PFSK-1 (cell line): ENCODE measurements at regions not wholly inside any gene's neighbourhood (a gene's known extent, or its start where the extent isn't known, plus 50 kb on each side); places are given as distances from the start of the nearest gene placed in this dataset.

Experiments used
- FOXP2 ChIP-seq: optimal IDR thresholded peaks from 2 replicates; pipeline ENCODE3; 2011; ENCODE audit warnings: borderline replicate concordance, control low read depth, inconsistent platforms; ENCODE audit not compliant: insufficient read depth; ENCODE audit errors: extremely low read length, extremely low read depth
- POLR2AphosphoS5 ChIP-seq: IDR thresholded peaks from 2 replicates; pipeline ENCODE4 v1.6.1; 2012; ENCODE audit warnings: low read depth, mild to moderate bottlenecking, control low read depth, low read length, moderate library complexity
- SIN3A ChIP-seq: IDR thresholded peaks from 2 replicates; pipeline ENCODE4 v1.6.1; 2012; ENCODE audit warnings: mild to moderate bottlenecking, low read length, moderate library complexity, borderline replicate concordance; ENCODE audit not compliant: insufficient read depth
- TAF1 ChIP-seq: IDR thresholded peaks from 2 replicates; pipeline ENCODE4 v1.6.1; 2012; ENCODE audit warnings: low read length, control low read depth, borderline replicate concordance; ENCODE audit not compliant: insufficient read depth
- TF ChIP-seq, protein P1 (sequence below), 2 experiments: IDR thresholded peaks; 2 replicates each; pipeline versions ENCODE4 v1.6.1 to v1.8.0; 2011 to 2012; ENCODE audit warnings: low read depth in 2 of 2, low read length in 2 of 2, control low read depth in 1 of 2, inconsistent platforms in 1 of 2, mild to moderate bottlenecking in 1 of 2, moderate library complexity in 1 of 2; ENCODE audit not compliant: insufficient read depth in 1 of 2

DNA sequence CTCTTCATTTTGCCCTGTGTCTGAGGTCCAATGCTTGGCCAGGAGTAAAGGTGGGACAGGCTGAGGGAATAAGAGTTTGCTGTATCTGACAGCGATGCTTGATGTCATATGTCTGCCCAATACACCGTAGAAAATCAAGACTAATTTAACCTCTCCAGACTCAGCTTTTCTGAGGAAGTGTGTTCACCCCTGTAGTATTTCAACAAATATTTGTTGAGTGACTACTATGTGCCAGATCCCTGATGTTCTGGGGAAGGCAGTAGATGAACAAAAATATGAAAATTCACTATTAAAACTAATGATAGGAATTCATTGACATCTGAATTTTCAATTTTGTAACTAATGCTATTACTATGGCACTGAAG lies 489.7 kb downstream of the EBF1 start:
- TF ChIP-seq FOXP2 (no peak), SIN3A (no peak), POLR2AphosphoS5 (no peak), TAF1 (no peak)
- TF ChIP-seq, protein P1, sequence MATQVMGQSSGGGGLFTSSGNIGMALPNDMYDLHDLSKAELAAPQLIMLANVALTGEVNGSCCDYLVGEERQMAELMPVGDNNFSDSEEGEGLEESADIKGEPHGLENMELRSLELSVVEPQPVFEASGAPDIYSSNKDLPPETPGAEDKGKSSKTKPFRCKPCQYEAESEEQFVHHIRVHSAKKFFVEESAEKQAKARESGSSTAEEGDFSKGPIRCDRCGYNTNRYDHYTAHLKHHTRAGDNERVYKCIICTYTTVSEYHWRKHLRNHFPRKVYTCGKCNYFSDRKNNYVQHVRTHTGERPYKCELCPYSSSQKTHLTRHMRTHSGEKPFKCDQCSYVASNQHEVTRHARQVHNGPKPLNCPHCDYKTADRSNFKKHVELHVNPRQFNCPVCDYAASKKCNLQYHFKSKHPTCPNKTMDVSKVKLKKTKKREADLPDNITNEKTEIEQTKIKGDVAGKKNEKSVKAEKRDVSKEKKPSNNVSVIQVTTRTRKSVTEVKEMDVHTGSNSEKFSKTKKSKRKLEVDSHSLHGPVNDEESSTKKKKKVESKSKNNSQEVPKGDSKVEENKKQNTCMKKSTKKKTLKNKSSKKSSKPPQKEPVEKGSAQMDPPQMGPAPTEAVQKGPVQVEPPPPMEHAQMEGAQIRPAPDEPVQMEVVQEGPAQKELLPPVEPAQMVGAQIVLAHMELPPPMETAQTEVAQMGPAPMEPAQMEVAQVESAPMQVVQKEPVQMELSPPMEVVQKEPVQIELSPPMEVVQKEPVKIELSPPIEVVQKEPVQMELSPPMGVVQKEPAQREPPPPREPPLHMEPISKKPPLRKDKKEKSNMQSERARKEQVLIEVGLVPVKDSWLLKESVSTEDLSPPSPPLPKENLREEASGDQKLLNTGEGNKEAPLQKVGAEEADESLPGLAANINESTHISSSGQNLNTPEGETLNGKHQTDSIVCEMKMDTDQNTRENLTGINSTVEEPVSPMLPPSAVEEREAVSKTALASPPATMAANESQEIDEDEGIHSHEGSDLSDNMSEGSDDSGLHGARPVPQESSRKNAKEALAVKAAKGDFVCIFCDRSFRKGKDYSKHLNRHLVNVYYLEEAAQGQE (IDR thresholded peaks at IDR 0.05; ENCODE audit: insufficient read depth in 1 of 2, low read depth in 2 of 2, low read length in 2 of 2) = no peak
